Hepatocyte (in vitro differentiated cells): ENCODE measurements at regions not wholly inside any gene's neighbourhood (a gene's known extent, or its start where the extent isn't known, plus 50 kb on each side); places are given as distances from the start of the nearest gene placed in this dataset.
"Not testable (repeated sequence)": the region's sequence is repeated elsewhere in the genome, so short reads cannot be mapped to it uniquely, and the experiment has no call there.

Experiments used
- DNase-seq: peaks from one replicate; pipeline ENCODE4 v3.0.0-alpha.2; 2016; ENCODE audit warnings: low spot score
- H2AFZ ChIP-seq: fragments of 200-600 bp; sonication (generic); 2 replicates; pipeline ENCODE4 v1.6.0; 2016; ENCODE audit warnings: antibody characterized with exemption, mild to moderate bottlenecking
- H3K27ac ChIP-seq: fragments of 200-600 bp; sonication (generic); 2 replicates; pipeline ENCODE4 v1.5.1; 2016; ENCODE audit warnings: mild to moderate bottlenecking
- H3K27me3 ChIP-seq: fragments of 200-600 bp; sonication (generic); 2 replicates; pipeline ENCODE4 v1.6.1; 2016
- H3K36me3 ChIP-seq: fragments of 200-600 bp; sonication (generic); replicated peaks from 2 replicates; pipeline ENCODE4 v1.5.1; 2016; ENCODE audit warnings: low read depth; ENCODE audit not compliant: insufficient read depth
- H3K4me1 ChIP-seq: fragments of 200-600 bp; sonication (generic); 2 replicates; pipeline ENCODE4 v1.5.1; 2016; ENCODE audit warnings: mild to moderate bottlenecking, moderate library complexity; ENCODE audit not compliant: insufficient read depth
- H3K4me2 ChIP-seq: fragments of 200-600 bp; sonication (generic); 2 replicates; pipeline ENCODE4 v1.6.0; 2016
- H3K4me3 ChIP-seq: fragments of 200-600 bp; sonication (generic); 2 replicates; pipeline ENCODE4 v1.5.1; 2016; ENCODE audit warnings: mild to moderate bottlenecking
- H3K79me2 ChIP-seq: fragments of 200-600 bp; sonication (generic); 2 replicates; pipeline ENCODE4 v1.6.0; 2017; ENCODE audit warnings: mild to moderate bottlenecking
- H3K9me2 ChIP-seq: fragments of 200-600 bp; sonication (generic); replicated peaks from 2 replicates; pipeline ENCODE4 v1.6.0; 2017; ENCODE audit warnings: mild to moderate bottlenecking; ENCODE audit not compliant: insufficient read depth
- H3K9me3 ChIP-seq: fragments of 200-600 bp; sonication (generic); 2 replicates; pipeline ENCODE4 v1.5.1; 2016; ENCODE audit warnings: low read depth, mild to moderate bottlenecking
- H4K20me1 ChIP-seq: fragments of 200-600 bp; sonication (generic); 2 replicates; pipeline ENCODE4 v1.6.0; 2016; ENCODE audit warnings: mild to moderate bottlenecking; ENCODE audit not compliant: insufficient read depth, poor library complexity, severe bottlenecking
- EZH2 ChIP-seq: fragments of 200-600 bp; sonication (generic); IDR thresholded peaks from 2 replicates; pipeline ENCODE4 v1.6.1; 2016; ENCODE audit warnings: antibody characterized with exemption, mild to moderate bottlenecking, borderline replicate concordance
- EZH2phosphoT487 ChIP-seq: fragments of 200-600 bp; sonication (generic); IDR thresholded peaks from one replicate; pipeline ENCODE4 v1.6.1; 2018; ENCODE audit warnings: antibody characterized with exemption, mild to moderate bottlenecking, low read depth, moderate library complexity; ENCODE audit not compliant: unreplicated experiment, severe bottlenecking
- WGBS: methylation state at CpG from one replicate; pipeline ENCODE4 v1.1.6; 2016; ENCODE audit warnings: low lambda C conversion rate; ENCODE audit errors: missing lambda C conversion rate; 5-methylcytosine and 5-hydroxymethylcytosine counted together
- TF ChIP-seq, protein P1 (sequence below): fragments of 200-600 bp; sonication (generic); IDR thresholded peaks from 2 replicates; pipeline ENCODE4 v1.5.1; 2016; ENCODE audit warnings: antibody characterized with exemption, mild to moderate bottlenecking; ENCODE audit not compliant: poor library complexity

DNA sequence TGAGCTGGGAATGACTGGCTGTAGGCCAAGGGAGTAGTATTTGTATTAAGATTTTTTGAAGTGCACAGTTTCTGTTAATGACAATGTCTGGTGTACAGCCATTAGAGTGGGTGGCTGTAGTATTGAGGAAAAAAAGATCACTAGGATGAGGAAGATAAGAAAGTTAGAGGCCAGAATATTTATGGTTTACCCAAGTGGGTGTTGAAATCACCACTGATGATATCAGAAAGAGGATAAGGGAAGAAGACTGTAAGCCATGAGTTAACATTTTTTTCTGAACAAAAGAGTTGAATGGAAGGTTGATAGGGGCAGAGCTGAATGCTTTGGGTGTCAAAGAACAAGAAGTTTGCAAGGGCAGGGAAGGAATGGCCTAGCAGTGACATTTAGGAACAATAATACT lies 104.7 kb downstream of the PRDM13 start:
- Histone ChIP-seq H2AFZ (no peak overlapping the region), H3K27me3 (no peaks in the 10 kb centered on the region), H3K9me2 (no peaks in the 10 kb centered on the region), H3K79me2 (no peaks in the 10 kb centered on the region), H3K4me2 (no peak overlapping the region), H3K36me3 (no peaks in the 10 kb centered on the region), H4K20me1 (no peaks in the 10 kb centered on the region), H3K9me3 (no peaks in the 10 kb centered on the region), H3K4me3 (no peak overlapping the region), H3K4me1 (no peaks in the 10 kb centered on the region), H3K27ac (no peak overlapping the region)
- TF ChIP-seq EZH2 (no peak), EZH2phosphoT487 (no peak)
- TF ChIP-seq, protein P1, sequence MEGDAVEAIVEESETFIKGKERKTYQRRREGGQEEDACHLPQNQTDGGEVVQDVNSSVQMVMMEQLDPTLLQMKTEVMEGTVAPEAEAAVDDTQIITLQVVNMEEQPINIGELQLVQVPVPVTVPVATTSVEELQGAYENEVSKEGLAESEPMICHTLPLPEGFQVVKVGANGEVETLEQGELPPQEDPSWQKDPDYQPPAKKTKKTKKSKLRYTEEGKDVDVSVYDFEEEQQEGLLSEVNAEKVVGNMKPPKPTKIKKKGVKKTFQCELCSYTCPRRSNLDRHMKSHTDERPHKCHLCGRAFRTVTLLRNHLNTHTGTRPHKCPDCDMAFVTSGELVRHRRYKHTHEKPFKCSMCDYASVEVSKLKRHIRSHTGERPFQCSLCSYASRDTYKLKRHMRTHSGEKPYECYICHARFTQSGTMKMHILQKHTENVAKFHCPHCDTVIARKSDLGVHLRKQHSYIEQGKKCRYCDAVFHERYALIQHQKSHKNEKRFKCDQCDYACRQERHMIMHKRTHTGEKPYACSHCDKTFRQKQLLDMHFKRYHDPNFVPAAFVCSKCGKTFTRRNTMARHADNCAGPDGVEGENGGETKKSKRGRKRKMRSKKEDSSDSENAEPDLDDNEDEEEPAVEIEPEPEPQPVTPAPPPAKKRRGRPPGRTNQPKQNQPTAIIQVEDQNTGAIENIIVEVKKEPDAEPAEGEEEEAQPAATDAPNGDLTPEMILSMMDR = no peak
- no peak for DNase-seq

DNA sequence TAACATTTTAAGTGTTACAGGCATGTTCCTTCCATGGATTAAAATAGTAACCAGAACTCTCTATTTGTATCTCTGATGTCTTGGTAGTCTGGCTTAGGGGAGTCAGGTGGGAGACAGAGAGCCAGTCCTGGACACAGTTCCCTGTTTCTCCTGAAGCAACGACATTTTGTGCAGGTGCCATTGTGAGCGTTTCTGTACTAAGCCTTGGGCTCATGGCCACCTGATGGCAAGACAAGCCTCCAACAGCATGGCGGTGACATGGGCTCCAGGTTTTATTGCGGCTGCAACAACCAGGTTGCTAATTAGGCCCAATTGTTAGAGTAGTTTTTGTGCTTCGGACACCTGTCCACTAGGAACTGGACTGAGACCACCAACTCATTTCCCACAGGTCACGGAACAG lies 105.3 kb downstream of the PRDM13 start:
- Histone ChIP-seq H3K9me3 (no peaks in the 10 kb centered on the region), H2AFZ (no peak overlapping the region), H3K79me2 (no peaks in the 10 kb centered on the region), H3K4me3 (no peak overlapping the region), H3K9me2 (no peaks in the 10 kb centered on the region), H3K27me3 (no peaks in the 10 kb centered on the region), H3K27ac (no peak overlapping the region), H3K4me1 (no peaks in the 10 kb centered on the region), H3K36me3 (no peaks in the 10 kb centered on the region), H4K20me1 (no peaks in the 10 kb centered on the region), H3K4me2 (no peak overlapping the region)
- TF ChIP-seq, protein P1 = no peak
- no peak for TF ChIP-seq EZH2
- TF ChIP-seq EZH2phosphoT487 = no peak
- WGBS = 91% methylated on average over 6 of the region's 6 CpGs
- DNase-seq = no peak

DNA sequence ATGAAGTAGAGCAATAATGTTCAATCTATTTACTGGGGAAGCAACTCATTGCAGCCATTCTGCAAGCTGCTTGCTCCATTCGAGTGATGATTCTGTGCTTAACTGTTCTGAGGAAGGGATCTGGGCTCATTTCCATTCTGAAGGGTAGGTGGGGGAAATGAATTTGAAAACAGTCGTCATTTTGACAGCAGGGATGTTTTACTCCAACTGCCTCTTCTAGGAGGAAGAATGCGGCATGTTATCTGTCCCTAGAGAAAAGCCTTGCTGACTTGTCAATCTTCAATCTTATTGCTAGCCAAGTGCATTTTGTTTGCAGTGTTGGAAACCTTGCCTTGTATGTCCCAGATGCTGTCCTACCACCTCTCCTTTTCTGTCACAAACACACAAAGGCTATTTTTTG lies 105.9 kb downstream of the PRDM13 start:
- Histone ChIP-seq H3K9me3 (no peaks in the 10 kb centered on the region), H3K27me3 (no peaks in the 10 kb centered on the region), H3K4me2 (no peak overlapping the region), H3K4me1 (no peaks in the 10 kb centered on the region), H3K36me3 (no peaks in the 10 kb centered on the region), H2AFZ (no peak overlapping the region), H3K4me3 (no peak overlapping the region), H3K9me2 (no peaks in the 10 kb centered on the region), H3K27ac (no peak overlapping the region), H4K20me1 (no peaks in the 10 kb centered on the region), H3K79me2 (no peaks in the 10 kb centered on the region)
- TF ChIP-seq EZH2phosphoT487 = no peak
- no peak for TF ChIP-seq EZH2
- TF ChIP-seq, protein P1 = no peak
- WGBS = 66% methylated on average over 3 of the region's 3 CpGs
- DNase-seq = no peak

DNA sequence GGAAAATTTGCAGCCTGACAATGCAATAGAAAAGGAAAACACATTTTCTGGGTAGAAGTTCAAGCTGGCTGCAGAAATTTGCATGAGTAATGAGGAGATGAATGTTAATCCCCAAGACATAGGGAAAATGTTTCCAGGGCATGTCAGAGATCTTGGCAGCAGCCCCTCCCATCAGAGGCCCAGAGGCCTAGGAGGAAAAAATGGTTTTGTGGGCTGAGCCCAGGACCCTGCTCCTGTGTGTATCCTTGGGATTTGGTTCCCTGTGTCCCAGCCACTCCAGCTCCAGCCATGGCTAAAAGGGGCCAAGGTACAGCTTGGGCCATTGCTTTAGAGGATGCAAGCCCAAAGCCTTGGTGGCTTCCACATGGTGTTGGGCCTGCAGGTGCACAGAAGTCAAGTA lies 115.4 kb downstream of the PRDM13 start:
- not testable (repeated sequence) for H3K27ac ChIP-seq, H3K9me2 ChIP-seq, H2AFZ ChIP-seq, H3K36me3 ChIP-seq, H3K4me3 ChIP-seq, DNase-seq, H3K27me3 ChIP-seq, H3K4me2 ChIP-seq, H3K79me2 ChIP-seq, H4K20me1 ChIP-seq, H3K4me1 ChIP-seq, H3K9me3 ChIP-seq

DNA sequence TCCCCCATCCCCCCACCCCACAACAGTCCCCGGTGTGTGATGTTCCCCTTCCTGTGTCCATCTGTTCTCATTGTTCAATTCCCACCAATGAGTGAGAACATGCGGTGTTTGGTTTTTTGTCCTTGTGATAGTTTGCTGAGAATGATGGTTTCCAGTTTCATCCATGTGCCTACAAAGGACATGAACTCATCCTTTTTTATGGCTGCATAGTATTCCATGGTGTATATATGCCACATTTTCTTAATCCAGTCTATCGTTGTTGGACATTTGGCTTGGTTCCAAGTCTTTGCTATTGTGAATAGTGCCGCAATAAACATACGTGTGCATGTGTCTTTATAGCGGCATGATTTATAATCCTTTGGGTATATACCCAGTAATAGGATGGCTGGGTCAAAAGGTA lies 123.6 kb downstream of the PRDM13 start:
- not testable (repeated sequence) for H2AFZ ChIP-seq, H3K9me2 ChIP-seq, DNase-seq, H3K4me3 ChIP-seq, H3K36me3 ChIP-seq, H4K20me1 ChIP-seq, H3K4me2 ChIP-seq, H3K79me2 ChIP-seq, H3K27me3 ChIP-seq, H3K4me1 ChIP-seq, H3K27ac ChIP-seq, H3K9me3 ChIP-seq
- WGBS = 77% methylated on average over 6 of the region's 6 CpGs
